GM12891 (cell line): ENCODE measurements at regions not wholly inside any gene's neighbourhood (a gene's known extent, or its start where the extent isn't known, plus 50 kb on each side); places are given as distances from the start of the nearest gene placed in this dataset.

Experiments used
- POLR2A ChIP-seq: IDR thresholded peaks from 2 replicates; pipeline ENCODE4 v1.6.1; 2011; ENCODE audit warnings: low read depth, low read length, control low read depth
- POLR2AphosphoS5 ChIP-seq: IDR thresholded peaks from 2 replicates; pipeline ENCODE4 v1.6.1; 2011; ENCODE audit warnings: low read depth, low read length, control low read depth

DNA sequence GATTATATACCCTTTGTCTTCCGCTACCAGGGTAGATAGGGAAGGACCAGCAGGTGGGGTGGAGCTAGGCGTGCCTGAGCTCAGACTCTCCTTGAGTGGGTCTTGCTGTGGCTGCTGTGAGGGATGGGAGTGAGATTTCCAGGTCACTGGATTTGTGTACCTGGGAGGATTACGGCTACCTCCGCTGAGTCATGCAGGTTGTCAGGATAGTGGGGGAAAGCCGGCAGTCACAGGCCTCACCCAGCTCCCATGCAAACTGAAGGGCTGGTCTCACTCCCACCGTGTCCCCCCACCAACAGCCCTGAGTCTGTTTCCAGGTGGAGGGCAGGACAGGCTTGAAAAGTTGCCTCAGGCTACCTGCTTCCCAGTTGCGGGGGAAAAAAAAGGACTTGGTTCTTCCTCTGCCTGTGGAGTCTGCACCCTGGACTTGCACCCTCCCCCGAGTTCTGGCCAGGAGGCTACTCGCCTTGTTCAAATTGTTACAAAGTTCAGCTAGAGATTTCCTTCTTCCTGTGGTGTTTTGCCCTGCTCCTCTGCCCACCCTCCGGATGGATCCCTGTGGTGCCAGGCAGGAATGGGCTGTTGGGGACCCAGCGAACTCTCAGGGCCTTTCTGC is 268.3 kb downstream of the VAPA start:
- TF ChIP-seq POLR2AphosphoS5 = no peak
- no peak for TF ChIP-seq POLR2A
